A673 (cell line): ENCODE measurements at regions not wholly inside any gene's neighbourhood (a gene's known extent, or its start where the extent isn't known, plus 50 kb on each side); places are given as distances from the start of the nearest gene placed in this dataset.

Experiments used
- EZH2 ChIP-seq: fragments of 200-600 bp; sonication (generic); IDR thresholded peaks from 2 replicates; pipeline ENCODE4 v1.6.1; 2017; ENCODE audit warnings: borderline replicate concordance, low read depth, mild to moderate bottlenecking, mixed read lengths, antibody characterized with exemption, low read length; ENCODE audit not compliant: poor library complexity, severe bottlenecking
- TF ChIP-seq, protein P1 (sequence below): fragments of 300-800, 200-600 bp; sonication (generic); conservative IDR thresholded peaks from 2 replicates; pipeline ENCODE4 v1.5.1; 2017; ENCODE audit warnings: low read depth, mild to moderate bottlenecking, antibody characterized with exemption, low read length, moderate library complexity, mixed read lengths

DNA sequence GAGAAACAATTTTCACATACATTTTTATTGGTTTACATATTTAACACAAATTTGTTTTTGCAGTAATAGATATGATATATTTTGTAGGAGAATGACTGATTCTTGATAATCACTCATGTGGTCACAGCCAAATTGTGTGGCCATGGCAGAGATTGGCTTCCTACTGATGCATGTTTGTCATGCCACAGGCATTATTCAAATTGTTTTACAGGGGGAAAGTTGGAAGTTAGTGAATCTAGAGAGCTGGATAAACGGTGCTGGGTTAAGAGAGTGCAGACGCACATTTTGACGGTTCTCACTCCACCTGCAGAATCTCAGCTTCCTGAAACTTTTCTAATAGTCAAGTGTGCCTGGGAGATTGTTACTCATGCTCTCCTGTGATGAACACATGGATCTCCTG lies 91.1 kb upstream of the FBN2 start:
- TF ChIP-seq EZH2, result no peak
- TF ChIP-seq, protein P1, sequence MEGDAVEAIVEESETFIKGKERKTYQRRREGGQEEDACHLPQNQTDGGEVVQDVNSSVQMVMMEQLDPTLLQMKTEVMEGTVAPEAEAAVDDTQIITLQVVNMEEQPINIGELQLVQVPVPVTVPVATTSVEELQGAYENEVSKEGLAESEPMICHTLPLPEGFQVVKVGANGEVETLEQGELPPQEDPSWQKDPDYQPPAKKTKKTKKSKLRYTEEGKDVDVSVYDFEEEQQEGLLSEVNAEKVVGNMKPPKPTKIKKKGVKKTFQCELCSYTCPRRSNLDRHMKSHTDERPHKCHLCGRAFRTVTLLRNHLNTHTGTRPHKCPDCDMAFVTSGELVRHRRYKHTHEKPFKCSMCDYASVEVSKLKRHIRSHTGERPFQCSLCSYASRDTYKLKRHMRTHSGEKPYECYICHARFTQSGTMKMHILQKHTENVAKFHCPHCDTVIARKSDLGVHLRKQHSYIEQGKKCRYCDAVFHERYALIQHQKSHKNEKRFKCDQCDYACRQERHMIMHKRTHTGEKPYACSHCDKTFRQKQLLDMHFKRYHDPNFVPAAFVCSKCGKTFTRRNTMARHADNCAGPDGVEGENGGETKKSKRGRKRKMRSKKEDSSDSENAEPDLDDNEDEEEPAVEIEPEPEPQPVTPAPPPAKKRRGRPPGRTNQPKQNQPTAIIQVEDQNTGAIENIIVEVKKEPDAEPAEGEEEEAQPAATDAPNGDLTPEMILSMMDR, result no peak
